Progenitor cell of endocrine pancreas (in vitro differentiated cells): ENCODE measurements at regions not wholly inside any gene's neighbourhood (a gene's known extent, or its start where the extent isn't known, plus 50 kb on each side); places are given as distances from the start of the nearest gene placed in this dataset.
A peak's percentile ranks its signal among the peaks of the same experiment; 100 is the strongest.

Experiments
- DNase-seq: peaks from one replicate; pipeline ENCODE4 v3.0.0; 2021; ENCODE audit warnings: low spot score; ENCODE audit not compliant: unreplicated experiment
- H3K27ac Mint-ChIP-seq: 2 replicates; pipeline ENCODE4 v1.8.0; 2021; ENCODE audit warnings: mild to moderate bottlenecking, moderate library complexity, mixed read lengths
- H3K27me3 Mint-ChIP-seq: 2 replicates; pipeline ENCODE4 v1.8.0; 2021; ENCODE audit warnings: mixed read lengths
- H3K36me3 Mint-ChIP-seq: 2 replicates; pipeline ENCODE4 v1.8.0; 2022; ENCODE audit warnings: mixed read lengths; ENCODE audit not compliant: insufficient read depth
- H3K4me1 Mint-ChIP-seq: 2 replicates; pipeline ENCODE4 v1.8.0; 2021; ENCODE audit warnings: low read depth, mixed read lengths
- H3K4me3 Mint-ChIP-seq: 2 replicates; pipeline ENCODE4 v1.8.0; 2021; ENCODE audit warnings: low read depth, mild to moderate bottlenecking, moderate library complexity, mixed read lengths
- H3K9me3 Mint-ChIP-seq: 2 replicates; pipeline ENCODE4 v1.8.0; 2021; ENCODE audit warnings: low read depth, mixed read lengths
- TF ChIP-seq, protein P1 (sequence below): fragments of 200-600 bp; sonication (generic); IDR thresholded peaks from one replicate; pipeline ENCODE4 v1.5.0; 2021; ENCODE audit warnings: antibody characterized with exemption, mild to moderate bottlenecking; ENCODE audit not compliant: unreplicated experiment

DNA sequence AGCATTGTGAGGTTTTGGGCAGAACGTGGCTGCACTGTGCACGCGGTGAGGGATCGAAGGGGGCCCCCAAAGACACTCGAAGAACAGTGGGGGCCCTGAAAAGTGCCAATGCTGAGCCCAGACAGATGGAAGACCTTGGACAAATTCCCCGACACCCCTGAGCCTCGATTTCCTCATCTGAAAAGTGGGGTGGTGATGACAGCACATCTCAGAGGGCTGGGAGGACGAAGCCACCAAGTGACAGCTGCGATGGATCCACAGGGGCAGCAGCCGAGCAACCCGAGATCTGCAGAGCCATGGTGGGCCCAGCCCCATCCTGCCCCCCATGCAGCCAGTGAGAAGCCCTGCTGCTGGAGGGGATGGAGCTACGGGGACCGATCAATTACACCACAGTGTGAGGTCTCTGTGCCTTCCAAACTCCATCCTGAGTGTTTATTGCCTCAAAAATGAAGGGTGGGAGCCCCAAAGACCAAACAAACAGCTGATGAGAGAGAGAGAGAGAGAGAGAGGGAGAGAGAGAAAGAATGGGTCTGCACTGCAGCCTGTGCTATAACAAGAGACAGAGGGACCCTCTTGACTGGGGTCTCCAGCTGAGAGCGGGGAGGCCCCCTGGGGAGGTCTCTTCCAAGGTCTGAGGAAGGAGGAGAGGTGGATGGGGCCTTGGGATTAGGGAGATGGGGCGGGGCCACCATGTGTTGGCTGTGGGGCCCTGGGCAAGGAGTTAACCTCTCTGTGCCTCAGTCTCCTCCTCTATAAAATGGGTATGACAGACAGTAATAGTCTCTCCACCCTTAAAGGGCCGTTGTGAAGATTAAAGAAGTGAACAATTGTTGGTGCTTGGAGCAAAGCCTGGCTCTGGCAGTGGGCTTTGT is 134.4 kb upstream of the IER5L start:
- TF ChIP-seq, protein P1, sequence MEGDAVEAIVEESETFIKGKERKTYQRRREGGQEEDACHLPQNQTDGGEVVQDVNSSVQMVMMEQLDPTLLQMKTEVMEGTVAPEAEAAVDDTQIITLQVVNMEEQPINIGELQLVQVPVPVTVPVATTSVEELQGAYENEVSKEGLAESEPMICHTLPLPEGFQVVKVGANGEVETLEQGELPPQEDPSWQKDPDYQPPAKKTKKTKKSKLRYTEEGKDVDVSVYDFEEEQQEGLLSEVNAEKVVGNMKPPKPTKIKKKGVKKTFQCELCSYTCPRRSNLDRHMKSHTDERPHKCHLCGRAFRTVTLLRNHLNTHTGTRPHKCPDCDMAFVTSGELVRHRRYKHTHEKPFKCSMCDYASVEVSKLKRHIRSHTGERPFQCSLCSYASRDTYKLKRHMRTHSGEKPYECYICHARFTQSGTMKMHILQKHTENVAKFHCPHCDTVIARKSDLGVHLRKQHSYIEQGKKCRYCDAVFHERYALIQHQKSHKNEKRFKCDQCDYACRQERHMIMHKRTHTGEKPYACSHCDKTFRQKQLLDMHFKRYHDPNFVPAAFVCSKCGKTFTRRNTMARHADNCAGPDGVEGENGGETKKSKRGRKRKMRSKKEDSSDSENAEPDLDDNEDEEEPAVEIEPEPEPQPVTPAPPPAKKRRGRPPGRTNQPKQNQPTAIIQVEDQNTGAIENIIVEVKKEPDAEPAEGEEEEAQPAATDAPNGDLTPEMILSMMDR = no peak
- Mint-ChIP-seq H3K27me3 (no peaks in the 10 kb centered on the region), H3K4me1 (peaks cover 2% of the 10 kb centered on the region), H3K4me3 (no peak overlapping the region), H3K27ac (no peak overlapping the region), H3K9me3 (peaks cover 5% of the 10 kb centered on the region), H3K36me3 (no peaks in the 10 kb centered on the region)
- peak; percentile 7 for DNase-seq

DNA sequence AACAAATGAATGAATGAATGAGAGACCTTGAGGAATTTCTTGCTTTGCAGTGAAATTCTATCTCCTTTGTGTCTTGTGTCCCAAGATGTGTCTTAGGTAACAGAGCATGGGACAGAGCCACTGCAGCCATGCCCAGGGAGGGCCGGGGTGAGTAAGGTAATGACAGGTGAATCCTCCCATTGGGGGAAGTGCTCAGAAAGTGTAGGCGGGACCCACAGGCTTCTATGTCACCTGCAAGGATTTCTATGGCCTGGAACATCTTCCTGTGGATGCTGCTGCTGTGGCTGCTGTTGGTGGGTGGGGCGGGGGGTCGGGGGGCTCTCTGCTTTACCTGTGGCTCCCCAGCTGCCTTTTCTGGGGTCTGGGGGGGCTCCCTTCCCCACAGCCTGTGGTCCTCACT is 133.6 kb upstream of the IER5L start:
- Mint-ChIP-seq H3K27ac (no peak overlapping the region), H3K36me3 (no peaks in the 10 kb centered on the region), H3K27me3 (no peaks in the 10 kb centered on the region), H3K9me3 (peaks cover 5% of the 10 kb centered on the region), H3K4me1 (peaks cover 2% of the 10 kb centered on the region), H3K4me3 (no peak overlapping the region)
- TF ChIP-seq, protein P1 = no peak
- no peak for DNase-seq

DNA sequence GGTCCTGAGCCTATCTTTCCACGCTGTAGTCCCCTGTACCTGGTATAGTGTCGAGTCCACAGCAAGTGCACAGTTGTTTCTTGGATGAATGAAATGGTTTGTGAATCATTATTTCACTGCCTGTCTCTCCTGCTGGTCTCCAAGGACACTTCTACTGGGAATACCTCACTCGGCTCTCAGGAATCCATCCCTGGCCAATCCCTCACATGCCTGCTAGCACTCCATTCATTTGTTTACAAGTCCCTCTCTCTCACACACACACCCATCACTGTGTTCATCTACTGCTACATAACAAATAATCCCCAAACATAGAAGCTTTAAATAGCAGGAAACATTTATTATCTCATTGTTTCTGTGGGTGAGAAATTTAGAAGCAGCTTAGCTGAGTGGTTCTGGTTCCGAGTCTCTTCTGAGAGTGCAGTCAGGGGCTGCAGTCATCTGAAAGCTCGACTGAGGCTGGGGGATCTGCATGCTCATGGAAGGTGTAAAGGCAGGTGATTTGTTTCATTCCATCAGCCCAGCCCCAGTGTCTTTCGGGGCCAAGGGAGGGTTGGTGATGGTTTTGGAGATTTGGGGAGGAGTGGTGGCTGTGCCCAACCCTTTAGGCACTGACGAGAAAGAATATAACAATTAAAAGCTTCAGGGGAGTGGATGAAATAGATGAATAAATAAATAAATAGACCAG is 132.7 kb upstream of the IER5L start:
- H3K9me3 Mint-ChIP-seq = peaks cover 5% of the 10 kb centered on the region
- no peak overlapping the region for H3K27ac Mint-ChIP-seq
- TF ChIP-seq, protein P1 = no peak
- DNase-seq = no peak
- no peaks in the 10 kb centered on the region for H3K36me3 Mint-ChIP-seq
- H3K4me3 Mint-ChIP-seq = no peak overlapping the region
- no peaks in the 10 kb centered on the region for H3K27me3 Mint-ChIP-seq
- H3K4me1 Mint-ChIP-seq = peaks cover 2% of the 10 kb centered on the region

DNA sequence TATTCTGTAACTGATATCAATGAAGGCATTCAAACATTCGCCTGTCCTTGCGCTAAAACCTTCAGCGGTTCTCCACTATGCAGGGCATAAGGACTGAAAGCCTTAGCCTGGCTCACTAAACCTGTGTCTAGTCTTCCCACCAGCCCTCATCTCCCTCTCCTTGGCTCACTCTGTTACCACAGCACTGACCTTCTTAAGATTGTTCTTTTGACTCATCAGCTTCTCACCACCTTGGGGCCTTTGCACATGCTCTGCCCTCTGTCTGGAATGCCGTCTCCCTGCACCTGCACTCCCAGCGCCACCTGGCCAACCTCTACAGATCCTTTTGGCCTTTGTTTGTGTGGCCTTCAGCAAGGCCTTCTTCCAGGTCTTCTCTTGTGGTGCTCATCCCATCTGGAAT is 131.8 kb upstream of the IER5L start:
- Mint-ChIP-seq H3K4me3 (no peak overlapping the region), H3K4me1 (peaks cover 2% of the 10 kb centered on the region), H3K27me3 (no peaks in the 10 kb centered on the region), H3K9me3 (peaks cover 5% of the 10 kb centered on the region), H3K36me3 (no peaks in the 10 kb centered on the region), H3K27ac (no peak overlapping the region)
- TF ChIP-seq, protein P1 = no peak
- DNase-seq = no peak

DNA sequence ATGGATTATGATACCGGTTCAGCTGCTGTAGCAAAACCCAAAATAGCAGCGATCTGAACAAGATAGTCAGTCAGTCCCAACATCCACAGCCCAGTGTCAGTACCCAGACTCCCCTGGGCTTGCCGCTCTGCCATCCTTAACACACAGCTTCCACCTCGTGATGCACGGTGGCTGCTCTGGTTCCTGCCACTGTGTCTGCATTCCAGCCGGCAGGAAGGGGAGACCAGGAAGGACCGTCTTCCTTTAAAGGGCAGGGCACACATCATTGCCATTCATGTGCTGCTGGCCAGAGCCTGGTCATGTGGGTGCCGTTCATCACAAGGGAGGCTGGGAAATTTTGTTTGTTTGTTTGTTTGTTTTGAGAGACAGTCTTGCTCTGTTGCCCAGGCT is 131.0 kb upstream of the IER5L start:
- Mint-ChIP-seq H3K4me3 (no peak overlapping the region), H3K9me3 (peaks cover 5% of the 10 kb centered on the region), H3K27me3 (no peaks in the 10 kb centered on the region), H3K36me3 (no peaks in the 10 kb centered on the region), H3K27ac (no peak overlapping the region), H3K4me1 (peaks cover 2% of the 10 kb centered on the region)
- no peak for DNase-seq
- TF ChIP-seq, protein P1 = no peak
